Skin of body (tissue), 1 donor: ENCODE measurements at regions not wholly inside any gene's neighbourhood (a gene's known extent, or its start where the extent isn't known, plus 50 kb on each side); places are given as distances from the start of the nearest gene placed in this dataset.

Experiments used
- DNase-seq: peaks from one replicate; lab custom pipeline; 2025; lab: John Stamatoyannopoulos, UW

DNA sequence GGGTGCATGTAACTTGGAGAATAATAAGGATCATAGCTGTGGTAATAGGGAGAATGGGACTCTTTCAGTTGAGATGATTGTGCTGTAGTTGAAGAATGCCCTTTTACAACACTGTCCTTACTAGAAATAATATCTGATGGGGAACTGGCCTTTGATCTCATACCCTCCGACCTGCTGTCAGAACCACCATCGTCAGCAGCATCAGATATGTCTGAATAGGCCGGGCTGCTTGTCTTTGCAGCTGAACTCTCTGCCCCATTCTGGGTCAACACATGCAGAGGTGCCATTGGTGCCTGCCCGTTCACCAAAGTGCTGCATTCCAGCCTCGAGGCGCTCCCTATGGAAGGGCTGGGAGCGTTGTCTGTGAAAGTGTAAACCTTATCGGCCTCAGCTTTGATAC lies 99.1 kb downstream of the ZNF608 start:
- DNase-seq: no peak

DNA sequence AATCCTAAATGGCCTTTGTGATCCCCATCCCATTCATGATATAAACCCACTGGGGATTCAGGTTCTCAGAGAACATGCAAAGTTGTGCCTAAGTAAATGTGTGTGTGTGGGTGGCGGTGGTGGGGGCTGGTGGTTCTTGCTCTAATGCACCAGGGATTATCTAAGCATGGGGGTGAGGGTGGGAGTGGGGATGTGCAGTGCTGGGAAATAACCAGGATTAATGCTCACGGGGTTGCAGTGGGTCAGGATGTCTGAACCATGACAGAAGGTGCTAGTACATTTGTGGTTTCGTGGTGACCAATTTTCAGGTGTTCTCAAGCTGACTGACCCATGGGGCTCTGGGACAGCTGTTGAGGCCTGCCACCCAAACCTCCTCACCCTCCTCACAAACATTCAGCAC lies 101.0 kb downstream of the ZNF608 start:
- no peak for DNase-seq

DNA sequence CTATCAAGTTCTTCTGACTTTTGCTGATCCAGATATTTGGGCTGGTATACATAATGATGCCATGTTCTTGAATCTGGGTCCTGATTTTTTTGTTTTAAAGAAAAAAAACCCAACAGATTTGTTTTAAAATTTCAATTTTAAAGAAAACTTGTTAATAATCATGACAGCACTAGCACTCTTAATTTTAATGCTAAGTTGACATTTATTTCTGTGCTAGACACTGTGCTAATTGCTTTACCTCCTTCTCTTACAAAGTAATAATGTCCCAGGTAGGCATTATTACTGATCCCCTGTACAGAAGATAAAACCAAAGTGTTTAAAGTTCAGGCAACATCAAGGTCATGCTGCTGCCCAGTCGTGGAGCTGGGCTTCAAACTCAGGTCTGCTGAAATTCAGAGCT lies 101.9 kb downstream of the ZNF608 start:
- DNase-seq: no peak

DNA sequence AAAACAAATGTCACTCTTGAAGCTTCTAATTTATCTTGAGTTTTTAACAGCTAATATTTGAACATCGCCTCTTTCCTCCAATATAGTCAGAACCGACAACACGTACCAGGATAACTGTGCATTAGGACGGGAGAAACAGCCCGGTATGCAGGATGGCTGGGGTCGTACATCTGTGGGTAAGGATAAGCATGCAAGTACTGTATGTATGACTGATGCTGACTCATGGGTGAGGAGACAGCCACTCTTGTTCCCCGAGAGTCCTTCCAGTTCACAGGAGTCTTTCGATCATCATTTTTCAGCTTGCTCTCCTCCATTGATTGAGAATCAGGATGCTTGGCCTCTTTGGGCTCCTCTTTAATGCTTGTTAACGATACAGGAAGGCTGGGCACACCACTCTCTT lies 102.3 kb downstream of the ZNF608 start:
- DNase-seq: no peak

DNA sequence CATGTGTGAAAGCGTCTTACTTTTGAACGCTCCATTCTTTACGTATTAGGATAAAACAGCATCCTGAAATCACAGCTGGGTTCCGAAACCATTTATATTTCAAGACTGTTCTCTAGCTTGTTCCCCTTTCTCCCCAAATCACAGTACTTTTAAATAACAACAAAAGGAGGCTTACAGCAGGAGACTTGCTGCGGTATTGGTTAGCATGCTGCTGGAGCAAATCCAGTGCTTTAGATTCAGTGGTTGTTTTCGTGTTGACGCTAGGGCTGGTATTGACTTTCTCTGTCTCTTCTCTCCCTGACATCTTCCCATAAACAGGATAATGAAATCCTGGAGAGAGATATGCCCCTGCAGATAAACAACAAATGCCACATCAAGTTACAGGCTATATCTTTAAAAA lies 103.1 kb downstream of the ZNF608 start:
- no peak for DNase-seq

DNA sequence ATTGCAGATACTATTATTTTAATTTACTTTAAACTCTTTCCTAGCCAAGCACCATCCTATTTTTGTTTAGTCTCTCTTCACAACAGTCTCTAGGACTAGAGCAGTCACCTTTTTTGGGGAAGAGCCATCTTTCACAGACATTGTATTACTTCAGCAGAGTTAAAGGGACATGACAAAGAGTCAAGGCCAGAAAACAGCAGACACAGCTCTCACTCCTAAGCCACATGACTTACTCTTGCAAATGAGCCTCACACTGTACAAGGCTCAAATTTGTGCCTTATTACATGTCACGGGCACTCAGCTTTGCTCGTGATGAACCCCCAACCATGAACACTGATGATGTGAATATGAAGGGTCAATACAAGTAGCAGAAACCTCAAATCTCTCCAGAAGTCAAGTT lies 104.3 kb downstream of the ZNF608 start:
- DNase-seq: no peak

DNA sequence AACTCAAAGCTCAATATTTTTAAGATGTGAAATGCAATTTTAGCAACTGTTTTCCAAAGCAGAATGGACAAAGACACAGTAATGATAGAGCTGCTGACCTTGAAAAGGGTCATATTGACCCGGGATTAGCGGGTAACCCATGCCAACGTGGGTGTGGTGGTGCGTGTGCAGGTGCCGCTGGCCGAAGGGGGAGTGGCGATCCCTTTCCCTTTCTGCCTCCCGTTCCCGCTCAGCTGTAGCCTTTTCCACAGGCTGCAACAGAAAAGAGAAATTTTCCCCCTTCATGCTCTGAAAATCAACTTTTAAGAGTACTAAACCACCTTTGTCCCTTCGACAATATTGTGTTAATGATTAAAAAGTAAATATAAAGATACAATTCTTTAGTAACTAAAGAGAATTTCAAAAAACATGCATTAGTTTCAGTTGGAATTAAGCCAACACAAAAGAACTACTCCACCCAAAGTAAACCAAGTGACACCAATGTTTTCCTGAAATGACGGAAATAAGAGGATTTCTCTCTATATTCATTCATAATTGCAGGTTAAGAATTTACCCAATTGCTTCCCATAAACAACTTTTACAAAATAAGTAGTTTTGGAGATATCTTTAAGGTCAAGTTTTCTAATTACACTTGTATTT lies 105.2 kb downstream of the ZNF608 start:
- DNase-seq: no peak

DNA sequence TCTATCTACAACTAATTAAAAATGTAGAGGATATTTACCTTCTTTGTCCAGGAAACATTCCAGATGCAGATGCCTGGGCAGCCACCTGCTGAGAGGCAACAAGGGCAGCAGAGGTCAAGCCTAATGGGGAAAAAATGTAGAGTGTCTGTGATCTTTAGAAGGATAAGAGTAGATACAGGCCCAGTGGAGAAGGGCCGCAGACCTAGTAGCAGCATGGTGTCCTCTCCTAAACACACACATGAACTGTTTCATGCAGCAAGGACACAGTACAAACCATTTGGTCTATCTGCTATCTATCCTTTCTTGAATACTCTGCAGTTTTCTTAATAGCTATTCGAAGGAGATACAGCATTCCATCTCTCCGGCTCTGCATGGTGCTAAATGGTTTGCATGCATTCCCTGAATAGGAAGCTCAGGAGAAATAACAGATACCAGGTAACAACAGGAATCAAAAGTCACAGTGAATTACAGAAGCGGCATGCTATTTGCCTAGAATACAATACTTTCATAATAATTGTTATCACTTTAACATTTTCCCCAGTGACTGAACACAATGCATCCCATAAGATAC lies 107.3 kb downstream of the ZNF608 start:
- DNase-seq: no peak

DNA sequence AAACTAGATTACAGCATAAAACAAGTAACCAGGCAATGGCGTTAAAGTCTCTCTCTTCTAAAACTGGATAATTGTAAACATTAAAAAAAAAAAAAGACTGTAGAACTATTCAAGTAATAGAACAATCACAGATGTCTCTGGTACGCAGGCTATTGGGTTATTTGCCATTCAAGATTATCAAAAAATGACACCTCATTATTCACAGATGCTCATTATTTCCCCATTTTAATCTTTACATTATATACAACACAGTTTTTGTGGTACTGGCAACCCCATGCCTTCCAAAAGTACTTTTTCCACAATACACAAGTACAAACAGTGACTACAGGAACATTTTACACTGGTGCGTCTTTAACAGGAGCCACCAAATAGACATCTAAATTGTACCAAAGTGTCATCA lies 109.4 kb downstream of the ZNF608 start:
- DNase-seq: no peak

DNA sequence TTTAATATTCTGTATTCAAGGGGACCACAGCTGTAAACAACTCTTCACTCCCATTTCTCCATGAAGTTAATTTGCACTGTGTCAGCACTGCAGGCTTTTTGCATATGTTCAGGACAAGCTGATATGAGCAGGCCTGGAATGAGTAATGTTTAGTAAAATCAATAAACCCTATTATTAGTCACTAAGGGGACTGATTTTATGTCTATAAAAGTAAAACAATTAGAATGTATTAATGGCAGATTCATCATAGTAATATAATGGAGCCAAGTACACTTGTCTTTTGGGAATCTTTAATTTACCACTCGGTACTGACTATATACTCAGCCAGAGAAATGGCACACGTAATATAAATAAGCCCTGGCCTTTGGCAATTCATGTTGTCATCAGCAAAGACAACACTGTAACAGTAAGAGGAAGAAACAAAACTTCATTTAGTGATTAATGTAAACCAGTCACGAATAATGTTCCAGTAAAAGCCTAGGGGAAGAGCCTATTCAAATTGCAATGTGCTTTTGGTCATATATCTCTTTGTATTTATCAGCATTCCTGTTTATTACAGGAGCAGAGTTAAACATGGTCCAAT lies 111.6 kb downstream of the ZNF608 start:
- DNase-seq: no peak

DNA sequence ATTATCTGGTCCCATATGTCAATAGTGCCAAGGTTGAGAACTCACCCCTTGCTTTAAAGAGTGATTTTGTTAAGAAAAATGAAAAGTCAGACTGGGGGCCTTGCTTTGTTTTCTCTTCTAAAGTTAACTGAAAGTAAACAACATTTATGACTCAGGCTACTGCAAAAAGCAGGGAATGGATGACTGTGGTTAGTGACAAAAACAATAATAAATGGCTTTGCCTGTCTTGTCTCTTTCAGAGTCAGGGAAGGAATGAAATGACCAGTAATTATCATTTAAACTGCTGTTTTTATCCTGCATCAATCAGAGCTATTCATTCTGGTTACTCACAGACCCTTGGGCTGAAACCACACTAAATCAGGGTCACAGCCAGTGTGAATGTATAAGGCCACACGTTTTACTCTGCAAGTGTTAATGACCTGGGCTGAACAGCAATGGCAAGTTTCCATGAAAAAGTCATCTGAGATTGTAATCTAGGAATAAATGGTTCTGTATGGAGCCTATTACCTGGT lies 112.2 kb downstream of the ZNF608 start:
- DNase-seq: no peak

DNA sequence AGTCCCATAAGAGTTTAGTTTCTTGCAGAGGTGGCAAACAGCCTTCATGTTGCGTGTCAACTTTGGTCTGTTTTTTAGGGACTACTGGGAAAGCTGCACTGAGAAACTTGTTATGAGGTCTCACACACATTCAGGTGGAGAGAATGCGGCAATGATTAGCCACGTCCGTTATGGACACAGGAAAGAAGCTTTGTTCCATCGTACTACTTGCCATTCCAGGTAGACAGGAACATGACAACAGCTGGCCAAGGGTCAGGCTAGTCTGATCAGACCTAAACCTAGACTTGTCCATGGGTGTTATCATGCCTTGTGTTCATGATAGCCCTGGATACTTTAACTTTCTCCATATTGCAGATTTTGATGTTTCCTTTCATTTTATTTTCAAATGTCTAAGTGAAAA lies 113.2 kb downstream of the ZNF608 start:
- no peak for DNase-seq

DNA sequence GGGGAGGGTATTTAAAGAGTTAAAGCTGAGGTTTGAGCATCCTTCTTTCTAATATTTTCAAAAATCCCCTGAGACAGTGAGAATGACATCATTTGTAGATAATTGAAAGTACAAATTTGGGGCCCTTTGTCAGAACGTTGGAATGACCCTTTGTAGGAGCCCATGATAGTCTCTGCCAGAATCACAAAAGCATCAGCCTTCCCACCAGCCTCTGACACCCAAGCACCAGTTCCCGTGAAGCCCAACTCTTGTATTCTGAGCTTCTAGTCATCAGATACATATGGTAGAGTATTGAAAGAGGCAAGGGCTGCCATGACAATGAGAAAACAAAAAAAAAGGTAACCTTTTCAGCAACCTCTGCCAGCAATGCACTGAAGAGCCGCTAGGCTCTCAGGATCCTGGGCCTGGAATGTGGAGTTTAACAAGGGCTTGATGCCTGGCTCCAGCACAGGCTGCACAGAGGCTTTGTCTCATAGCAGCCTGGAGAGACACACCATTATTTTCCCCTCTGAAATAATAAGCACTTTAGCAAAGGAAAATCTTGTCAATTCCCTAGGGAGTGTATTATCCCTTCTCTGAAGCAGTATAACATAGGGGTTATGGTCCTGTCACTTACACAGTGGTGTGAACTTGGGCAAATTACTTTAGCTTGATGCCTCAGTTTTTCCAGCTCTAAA lies 114.4 kb downstream of the ZNF608 start:
- DNase-seq: no peak

DNA sequence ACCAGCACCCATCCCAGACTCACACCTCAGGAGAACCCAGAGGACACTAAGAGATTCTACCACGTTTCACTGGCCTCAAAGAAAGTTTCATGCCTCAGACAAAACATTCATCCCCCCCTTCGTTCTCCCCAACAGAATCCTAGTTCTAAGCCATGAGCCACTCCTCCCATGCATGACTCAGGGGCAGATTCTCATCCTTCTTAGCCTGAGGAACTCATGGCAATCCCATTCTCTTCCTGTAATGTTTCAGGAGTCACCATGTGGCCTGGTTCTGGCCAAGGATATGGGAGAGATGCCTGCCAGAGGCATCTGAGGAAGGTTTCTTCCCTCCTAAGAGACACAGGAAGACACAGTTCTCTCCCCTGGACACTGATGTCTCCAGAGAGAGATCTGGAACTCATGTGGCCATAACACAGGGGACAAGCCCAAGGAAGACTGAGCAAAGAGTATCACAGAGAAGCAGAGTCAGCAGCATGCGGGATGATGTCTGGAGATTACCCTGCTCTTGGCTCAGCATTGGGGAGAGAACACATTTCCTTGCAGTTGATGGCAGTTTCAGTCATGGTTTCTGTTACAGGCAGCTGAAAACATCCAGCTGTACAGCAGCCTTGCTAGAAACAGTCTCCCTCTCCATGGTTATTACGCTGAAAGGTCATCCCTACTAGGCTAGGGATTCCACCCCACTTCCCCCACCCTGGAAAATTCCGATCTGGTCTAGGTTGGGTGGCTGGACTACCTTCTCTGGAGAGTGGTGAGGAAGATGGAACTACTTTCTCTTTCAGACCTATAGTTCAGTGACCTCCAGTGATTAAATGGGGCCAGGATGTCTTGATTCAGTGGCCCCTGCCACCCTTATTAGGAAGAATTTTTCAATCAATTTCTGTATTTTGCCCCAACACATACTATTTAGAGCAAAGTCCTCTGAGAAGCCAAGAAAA lies 115.4 kb downstream of the ZNF608 start:
- DNase-seq: peak; percentile 30

DNA sequence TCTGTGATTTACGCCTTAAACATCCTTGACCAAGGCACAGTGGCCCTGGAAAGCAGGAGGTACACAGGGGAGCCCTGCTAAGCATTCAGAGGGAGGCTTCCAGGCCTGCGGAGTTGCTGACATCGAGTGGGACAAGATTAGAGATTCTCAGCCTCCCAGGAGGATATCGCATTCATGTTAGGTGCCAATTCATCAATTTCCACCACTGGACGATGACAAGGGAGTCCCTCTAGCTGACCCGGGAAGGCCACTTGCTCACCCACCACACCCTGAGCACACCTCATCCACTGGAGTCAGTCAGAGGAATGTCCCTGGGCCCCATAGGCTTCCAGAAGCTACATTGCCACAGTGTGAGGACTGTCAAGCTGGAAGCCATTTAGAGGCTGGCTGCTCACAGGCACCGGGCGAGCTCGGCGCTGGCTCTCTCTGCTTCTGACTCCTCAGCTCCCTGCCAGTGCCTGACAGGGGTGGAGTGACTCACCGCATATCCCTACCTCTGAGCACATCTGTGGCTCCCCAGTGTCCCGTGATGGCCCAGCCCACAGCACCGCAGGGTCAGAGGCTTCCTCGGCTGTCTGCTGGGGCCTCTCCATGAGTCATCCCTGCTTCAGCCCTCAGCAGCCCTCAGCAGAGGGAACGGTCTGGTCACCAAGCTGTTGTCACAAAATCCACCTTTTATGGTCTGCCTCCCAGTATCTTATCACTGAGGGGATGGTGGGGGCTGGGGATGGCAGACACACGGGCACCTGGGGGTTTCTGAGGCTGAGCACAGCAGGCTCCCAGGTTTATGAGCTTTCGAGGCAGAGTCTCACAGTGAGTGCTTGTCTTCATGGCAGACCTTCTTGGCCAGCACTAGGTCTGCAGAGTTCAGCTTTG lies 117.5 kb downstream of the ZNF608 start:
- no peak for DNase-seq

DNA sequence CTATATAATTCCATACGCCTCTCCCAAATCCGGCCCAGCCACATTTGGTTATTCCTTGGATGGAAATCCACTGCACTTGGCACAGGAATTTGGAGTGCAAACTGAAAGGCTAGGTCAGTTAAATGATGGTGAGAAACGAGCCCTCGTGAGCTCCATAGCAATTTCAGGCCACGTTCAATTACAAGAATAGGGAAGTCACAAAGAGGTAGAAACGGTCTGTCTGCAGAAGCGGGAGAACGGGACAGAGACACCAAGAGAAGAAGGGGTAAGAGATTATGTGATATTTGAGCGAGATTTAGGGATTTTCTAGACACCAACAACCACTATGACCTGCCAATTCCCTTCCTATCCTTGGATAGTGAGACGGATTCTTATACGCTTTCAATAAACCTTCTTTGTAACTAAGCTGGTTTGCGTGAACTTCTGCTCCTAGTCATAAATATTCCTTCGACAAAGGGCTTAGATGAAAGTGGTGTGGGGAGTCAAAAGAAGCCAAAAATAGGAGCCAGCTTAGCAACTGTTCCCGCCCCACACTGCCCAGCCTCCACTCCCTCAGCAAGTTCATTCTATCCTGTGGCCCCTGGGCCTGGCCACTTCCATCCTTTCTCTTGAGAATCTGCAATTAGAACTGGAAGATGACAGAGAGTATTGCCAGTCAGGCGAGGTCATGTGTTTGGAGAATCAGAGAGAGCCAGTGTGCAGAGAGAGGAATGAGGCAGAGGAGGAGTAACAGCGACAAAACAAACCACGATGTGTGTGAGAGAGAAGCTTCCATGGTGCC lies 118.4 kb downstream of the ZNF608 start:
- no peak for DNase-seq

DNA sequence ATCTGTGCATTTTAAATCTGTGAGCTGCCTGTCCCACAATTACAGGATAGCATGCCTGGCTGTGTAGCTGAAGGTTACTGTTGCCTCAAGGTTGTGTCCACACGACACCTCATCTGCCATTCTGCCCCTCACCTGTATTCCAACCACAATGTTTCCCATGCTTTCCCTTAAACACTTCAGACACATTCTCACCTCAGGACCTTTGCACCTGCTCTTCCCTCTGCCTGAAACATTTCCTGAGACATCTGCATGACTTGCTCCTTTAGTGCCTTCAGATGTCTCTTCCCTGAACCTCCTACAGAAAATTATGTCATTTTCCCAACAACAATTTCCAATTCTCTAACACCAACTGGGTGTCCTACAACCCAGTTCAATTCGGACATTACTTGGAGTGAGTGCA lies 120.4 kb downstream of the ZNF608 start:
- no peak for DNase-seq

DNA sequence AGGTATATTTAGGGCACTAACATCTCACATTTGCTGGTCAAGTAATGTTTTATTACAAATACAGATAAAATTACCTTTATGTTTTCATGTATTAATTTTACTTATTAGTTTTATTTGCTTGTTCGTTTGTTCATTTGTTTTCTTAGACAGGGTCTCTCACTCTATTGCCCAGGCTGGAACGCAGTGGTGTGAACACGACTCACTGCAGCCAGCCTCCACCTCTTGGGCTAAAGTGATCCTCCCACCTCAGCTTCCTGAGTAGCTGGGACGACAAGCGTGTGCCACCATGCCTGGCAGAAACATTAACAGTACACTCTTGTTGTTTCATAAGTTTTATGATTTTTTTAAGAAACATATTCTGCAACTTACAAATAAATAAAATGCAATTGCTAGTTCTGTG lies 123.2 kb downstream of the ZNF608 start:
- DNase-seq: no peak

DNA sequence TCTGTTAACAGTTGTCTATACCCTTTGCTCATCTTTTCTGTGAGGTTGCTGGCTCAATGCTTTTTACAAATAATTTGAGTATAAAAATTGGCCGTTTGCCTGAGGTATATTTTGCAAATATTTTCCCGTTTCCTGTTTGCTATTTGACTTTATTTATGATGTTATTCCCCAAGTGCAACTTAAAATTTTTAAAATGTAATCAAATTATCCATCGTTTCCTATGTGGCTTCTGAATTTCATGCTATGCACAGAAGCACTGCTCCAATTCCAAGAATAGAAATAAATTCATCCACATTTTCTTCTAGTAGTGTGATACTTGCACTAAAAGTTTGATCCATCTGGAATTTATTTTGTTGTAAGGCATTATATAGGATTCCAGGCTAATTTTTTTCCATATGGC lies 123.6 kb downstream of the ZNF608 start:
- peak; percentile 56 for DNase-seq

DNA sequence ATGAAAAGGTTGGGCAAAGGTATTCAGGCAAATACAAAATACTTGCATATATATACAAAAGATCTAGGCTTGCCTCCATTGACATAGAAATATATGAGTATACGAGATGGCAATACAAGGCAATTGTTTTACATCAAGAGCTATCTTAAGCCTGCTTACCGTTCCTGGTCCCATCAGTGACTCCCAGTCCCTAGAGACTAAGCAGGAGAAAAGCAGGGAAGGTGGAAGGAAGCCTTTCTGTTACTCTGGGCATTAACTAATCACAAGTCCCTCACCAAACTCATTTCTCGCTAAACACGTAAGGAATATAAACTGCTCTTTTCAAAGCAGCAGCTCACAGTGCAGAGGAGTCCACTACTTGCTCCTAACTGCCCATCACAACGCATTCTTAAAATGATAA lies 125.2 kb downstream of the ZNF608 start:
- no peak for DNase-seq
